ENCODE measurements at regions not wholly inside any gene's neighbourhood (a gene's known extent, or its start where the extent isn't known, plus 50 kb on each side); places are given as distances from the start of the nearest gene placed in this dataset.

DNA sequence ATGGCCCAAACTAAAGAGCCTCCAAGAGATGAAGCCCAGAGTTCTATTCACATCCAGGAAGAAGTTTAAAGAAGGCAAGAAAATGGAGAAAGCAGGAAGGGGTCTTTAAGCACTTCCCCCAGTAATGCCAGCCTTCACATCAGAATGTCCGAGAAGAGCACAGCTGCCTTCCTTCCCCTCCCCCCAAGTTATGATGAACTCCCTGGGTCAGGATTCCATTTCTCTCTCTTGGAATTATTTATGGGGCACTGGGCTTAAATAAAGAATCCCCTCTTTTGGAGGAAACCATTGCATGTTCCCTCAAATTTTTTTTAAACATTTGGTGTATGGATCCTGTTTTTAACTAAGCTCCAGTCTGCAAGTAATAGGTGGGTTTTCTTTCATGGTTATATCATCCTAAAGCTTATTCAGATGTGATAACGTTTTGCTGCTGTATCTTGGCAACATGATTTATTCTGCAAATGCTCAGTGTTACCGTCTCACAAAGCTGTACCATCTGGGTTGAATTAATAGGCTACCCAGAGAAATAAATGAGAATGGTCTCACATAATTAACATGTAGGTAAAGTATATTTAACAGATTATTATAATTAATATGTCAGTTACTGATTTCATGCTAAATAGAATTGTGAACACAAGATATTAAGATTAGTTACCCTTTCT lies 160.9 kb upstream of the TOX3 start:
- Histone ChIP-seq H3K79me2 (ENCODE audit: control insufficient read depth, insufficient read depth, low read length) (no peaks in the 10 kb centered on the region), H3K36me3 (ENCODE audit: control insufficient read depth, insufficient read depth, low read length) (no peaks in the 10 kb centered on the region), H3K4me2 (ENCODE audit: insufficient read depth, low read length) (no peak overlapping the region), H3K27ac (ENCODE audit: extremely low read depth, low read depth, low read length) (no peak overlapping the region), H3K9ac (ENCODE audit: insufficient read depth in 1 of 2, low read depth in 2 of 2, low read length in 2 of 2) (no peak overlapping the region), H2AFZ (ENCODE audit: low read depth, low read length) (no peak overlapping the region), H3K9me3 (replicated peaks; ENCODE audit: control insufficient read depth, insufficient read depth, low read depth, low read length) (no peaks in the 10 kb centered on the region), H3K27me3 (ENCODE audit: control insufficient read depth in 2 of 2, insufficient read depth in 2 of 2, low read length in 2 of 2) (no peaks in the 10 kb centered on the region), H3K9me1 (ENCODE audit: control insufficient read depth, insufficient read depth, low read length) (no peaks in the 10 kb centered on the region), H3K4me1 (replicated peaks in 1 of 2; ENCODE audit: control insufficient read depth in 2 of 2, insufficient read depth in 2 of 2, low read length in 2 of 2) (no peaks in the 10 kb centered on the region), H3K4me3 (no peak overlapping the region), H4K20me1 (replicated peaks; ENCODE audit: control insufficient read depth, insufficient read depth, low read length) (no peaks in the 10 kb centered on the region)
- TF ChIP-seq CCAR2 (IDR thresholded peaks at IDR 0.05; ENCODE audit: low read depth, low read length) (no peak), CHD4 (IDR thresholded peaks at IDR 0.05; ENCODE audit: insufficient read depth, insufficient replicate concordance, low read depth, low read length, poor library complexity, severe bottlenecking) (no peak), ZFPM2 (CRISPR knock-in tag; IDR thresholded peaks at IDR 0.05) (no peak), ARID1B (IDR thresholded peaks at IDR 0.05) (no peak), KDM5B (IDR thresholded peaks at IDR 0.05; ENCODE audit: insufficient replicate concordance, low read depth, low read length) (no peak), EP400 (IDR thresholded peaks at IDR 0.05) (no peak), PML (IDR thresholded peaks at IDR 0.05; ENCODE audit: low read length) (no peak), MYC (IDR thresholded peaks at IDR 0.05; ENCODE audit: low read depth, low read length) (no peak), MYC (CRISPR knock-in tag; IDR thresholded peaks at IDR 0.05; ENCODE audit: borderline replicate concordance, low read depth) (no peak)
- TF ChIP-seq, protein P1, sequence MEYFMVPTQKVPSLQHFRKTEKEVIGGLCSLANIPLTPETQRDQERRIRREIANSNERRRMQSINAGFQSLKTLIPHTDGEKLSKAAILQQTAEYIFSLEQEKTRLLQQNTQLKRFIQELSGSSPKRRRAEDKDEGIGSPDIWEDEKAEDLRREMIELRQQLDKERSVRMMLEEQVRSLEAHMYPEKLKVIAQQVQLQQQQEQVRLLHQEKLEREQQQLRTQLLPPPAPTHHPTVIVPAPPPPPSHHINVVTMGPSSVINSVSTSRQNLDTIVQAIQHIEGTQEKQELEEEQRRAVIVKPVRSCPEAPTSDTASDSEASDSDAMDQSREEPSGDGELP (CRISPR knock-in tag; IDR thresholded peaks at IDR 0.05; ENCODE audit: borderline replicate concordance) = no peak
- TF ChIP-seq, protein P2, sequence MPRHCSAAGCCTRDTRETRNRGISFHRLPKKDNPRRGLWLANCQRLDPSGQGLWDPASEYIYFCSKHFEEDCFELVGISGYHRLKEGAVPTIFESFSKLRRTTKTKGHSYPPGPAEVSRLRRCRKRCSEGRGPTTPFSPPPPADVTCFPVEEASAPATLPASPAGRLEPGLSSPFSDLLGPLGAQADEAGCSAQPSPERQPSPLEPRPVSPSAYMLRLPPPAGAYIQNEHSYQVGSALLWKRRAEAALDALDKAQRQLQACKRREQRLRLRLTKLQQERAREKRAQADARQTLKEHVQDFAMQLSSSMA (CRISPR knock-in tag; IDR thresholded peaks at IDR 0.05) = no peak
- TF ChIP-seq, protein P3, sequence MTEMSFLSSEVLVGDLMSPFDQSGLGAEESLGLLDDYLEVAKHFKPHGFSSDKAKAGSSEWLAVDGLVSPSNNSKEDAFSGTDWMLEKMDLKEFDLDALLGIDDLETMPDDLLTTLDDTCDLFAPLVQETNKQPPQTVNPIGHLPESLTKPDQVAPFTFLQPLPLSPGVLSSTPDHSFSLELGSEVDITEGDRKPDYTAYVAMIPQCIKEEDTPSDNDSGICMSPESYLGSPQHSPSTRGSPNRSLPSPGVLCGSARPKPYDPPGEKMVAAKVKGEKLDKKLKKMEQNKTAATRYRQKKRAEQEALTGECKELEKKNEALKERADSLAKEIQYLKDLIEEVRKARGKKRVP (CRISPR knock-in tag; IDR thresholded peaks at IDR 0.05) = no peak
- ATAC-seq = no peak
- in situ Hi-C loops (cut with MboI) (no loop called here), intact Hi-C loops (cut with micrococcal nuclease) (no loop called here)
- no peak for DNase-seq (ENCODE audit: extremely low read depth in 1 of 4, low spot score in 3 of 4)
- no peak for FAIRE-seq
- CTCF ChIA-PET (ENCODE audit: low intra/inter-chr PET ratio) = no interaction called here
- POLR2A ChIA-PET = no interaction called here
- BruUV-seq (replicated peaks) = no TSS peak
- 0% methylated on average over 2 of the region's 3 CpGs for WGBS (ENCODE audit: insufficient coverage, low coverage, missing lambda C conversion rate)
